NCI-H226 (cell line): ENCODE measurements at regions not wholly inside any gene's neighbourhood (a gene's known extent, or its start where the extent isn't known, plus 50 kb on each side); places are given as distances from the start of the nearest gene placed in this dataset.
"Not testable (repeated sequence)": the region's sequence is repeated elsewhere in the genome, so short reads cannot be mapped to it uniquely, and the experiment has no call there.

Experiments used
- DNase-seq: peaks from one replicate; pipeline ENCODE4 v3.0.0-alpha.2; 2015

GRCh38 chr10:45564303-45564959, 108.1 kb downstream of the ZFAND4 start:
- no peak for DNase-seq

GRCh38 chr10:45561952-45562351, 110.6 kb downstream of the ZFAND4 start:
- no peak for DNase-seq

- DNase-seq: no peak
Measured at GRCh38 chr10:45560262-45560661, 112.3 kb downstream of the ZFAND4 start.

GRCh38 chr10:45558425-45558824, 114.1 kb downstream of the ZFAND4 start:
- no peak for DNase-seq

- DNase-seq: no peak
Measured at GRCh38 chr10:45557275-45557905, 115.2 kb downstream of the ZFAND4 start.

- DNase-seq: no peak
Measured at GRCh38 chr10:45555795-45556194, 116.8 kb downstream of the ZFAND4 start.

GRCh38 chr10:45555332-45555731, 117.2 kb downstream of the ZFAND4 start:
- not testable (repeated sequence) for DNase-seq

- DNase-seq: no peak
Measured at GRCh38 chr10:45553613-45554012, 119.0 kb downstream of the ZFAND4 start.

- DNase-seq: no peak
Measured at GRCh38 chr10:45553155-45553554, 119.4 kb downstream of the ZFAND4 start.

GRCh38 chr10:45552476-45552875, 120.1 kb downstream of the ZFAND4 start:
- no peak for DNase-seq

GRCh38 chr10:45550903-45551786, 121.4 kb downstream of the ZFAND4 start:
- no peak for DNase-seq

- DNase-seq: no peak
Measured at GRCh38 chr10:45548068-45548467, 124.5 kb downstream of the ZFAND4 start.

- no peak for DNase-seq
Measured at GRCh38 chr10:45547207-45547606, 125.4 kb downstream of the ZFAND4 start.

GRCh38 chr10:45545150-45545549, 127.4 kb downstream of the ZFAND4 start:
- DNase-seq: no peak

GRCh38 chr10:45544191-45544590, 128.4 kb downstream of the ZFAND4 start:
- DNase-seq: no peak

- DNase-seq: not testable (repeated sequence)
Measured at GRCh38 chr10:45541032-45541431, 131.5 kb downstream of the ZFAND4 start.

GRCh38 chr10:45540589-45540988, 132.0 kb downstream of the ZFAND4 start:
- DNase-seq: not testable (repeated sequence)

GRCh38 chr10:45539569-45539968, 133.0 kb downstream of the ZFAND4 start:
- DNase-seq: not testable (repeated sequence)

GRCh38 chr10:45534572-45534971, 138.0 kb downstream of the ZFAND4 start:
- DNase-seq: no peak

- no peak for DNase-seq
Measured at GRCh38 chr10:45532480-45532879, 140.1 kb downstream of the ZFAND4 start.

- DNase-seq: no peak
Measured at GRCh38 chr10:45526309-45526905, 146.2 kb downstream of the ZFAND4 start.

GRCh38 chr10:45520476-45520875, 146.5 kb downstream of the ALOX5 start:
- no peak for DNase-seq

GRCh38 chr10:45518741-45519140, 144.7 kb downstream of the ALOX5 start:
- no peak for DNase-seq
